OCI-LY7 (cell line): ENCODE measurements at regions not wholly inside any gene's neighbourhood (a gene's known extent, or its start where the extent isn't known, plus 50 kb on each side); places are given as distances from the start of the nearest gene placed in this dataset.

ENCODE experiments used
- CTCF ChIP-seq: fragments of 200-600 bp; sonication (generic); conservative IDR thresholded peaks from 2 replicates; pipeline ENCODE4 v1.5.1; 2014; ENCODE audit warnings: mild to moderate bottlenecking, antibody characterized with exemption, low read length, moderate library complexity, mixed read lengths
- EZH2phosphoT487 ChIP-seq: fragments of 200-600 bp; sonication (generic); IDR thresholded peaks from 2 replicates; pipeline ENCODE4 v1.6.1; 2018; ENCODE audit warnings: low read depth, borderline replicate concordance, mild to moderate bottlenecking, mixed run types, antibody characterized with exemption, low read length, moderate library complexity, mixed read lengths

- TF ChIP-seq CTCF (no peak), EZH2phosphoT487 (no peak)
Observed at GRCh38 chr6:27592481-27593199, 119.7 kb upstream of the ZNF184 start.
